HepG2 (cell line): ENCODE measurements at regions not wholly inside any gene's neighbourhood (a gene's known extent, or its start where the extent isn't known, plus 50 kb on each side); places are given as distances from the start of the nearest gene placed in this dataset.

Experiments used
- ATAC-seq: fragments of 200-7000 bp; cut with Tn5 transposase; 3 replicates; pipeline ENCODE4 v1.9.1; 2020; ENCODE audit warnings: mild to moderate bottlenecking, moderate library complexity
- BruUV-seq: library from RNA; stranded (reverse); fragments of 400-500 nt; replicated peaks from 2 replicates; lab custom pipeline; 2021; lab: Mats Ljungman, UMichigan
- CTCF ChIA-PET: fragments of 300-600 bp; formaldehyde crosslinking; extraction: SDS; loops from one replicate; lab custom pipeline; 2021; ENCODE audit warnings: low total read pairs, inconsistent platforms, low intra/inter-chr PET ratio; lab: Yijun Ruan, JAX
- POLR2A ChIA-PET: fragments of 350-600 bp; sonication (Branson Sonifier 250); formaldehyde crosslinking; loops from one replicate; lab custom pipeline; 2020; ENCODE audit warnings: antibody characterized with exemption, inconsistent platforms; lab: Yijun Ruan, JAX
- DNase-seq: peaks from one replicate; pipeline ENCODE4 v3.0.0-alpha.2; 2015; ENCODE audit warnings: low spot score
- FAIRE-seq: peaks from 3 replicates; lab custom pipeline; 2011; peaks lifted over from hg19 to GRCh38; lab: Jason Lieb, UNC
- H2AFZ ChIP-seq: one replicate; pipeline ENCODE4 v1.6.1; 2011; ENCODE audit warnings: low read length, inconsistent platforms
- H3K27ac ChIP-seq: fragments of 300-600 bp; 3 replicates; pipeline ENCODE4 v1.8.0; 2011; ENCODE audit warnings: mixed run types, mild to moderate bottlenecking, mixed read lengths, low read length, inconsistent platforms; ENCODE audit not compliant: insufficient read depth; ENCODE audit errors: extremely low read length
- H3K27me3 ChIP-seq, 2 experiments: fragments of 200-600 bp in 1 of 2; 2 replicates in 1 of 2; 3 replicates in 1 of 2; pipeline versions ENCODE4 v1.6.0 to v1.8.0; 2011; ENCODE audit warnings: low read length in 2 of 2, mild to moderate bottlenecking in 2 of 2, moderate library complexity in 2 of 2, inconsistent platforms in 1 of 2; ENCODE audit not compliant: insufficient read depth in 2 of 2, control insufficient read depth in 1 of 2
- H3K36me3 ChIP-seq, 2 experiments: fragments of 200-600 bp in 1 of 2; replicated peaks in 1 of 2; 2 replicates in 1 of 2; 3 replicates in 1 of 2; pipeline versions ENCODE4 v1.5.1 to v1.8.0; 2011; ENCODE audit warnings: low read length in 2 of 2, inconsistent platforms in 1 of 2; ENCODE audit not compliant: insufficient read depth in 2 of 2, control insufficient read depth in 1 of 2
- H3K4me1 ChIP-seq: 2 replicates; pipeline ENCODE4 v1.5.1; 2012; ENCODE audit warnings: low read length, inconsistent platforms; ENCODE audit not compliant: insufficient read depth
- H3K4me2 ChIP-seq: 2 replicates; pipeline ENCODE4 v1.6.0; 2011; ENCODE audit warnings: low read depth, low read length, inconsistent platforms
- H3K4me3 ChIP-seq, 3 experiments: fragments of 200-600 bp in 1 of 3; sonication (generic), shearing (Covaris generic) in 1 of 3; replicated peaks in 1 of 3; 2 replicates each; pipeline ENCODE4 v1.5.1; 2011 to 2016; ENCODE audit warnings: low read length in 3 of 3, inconsistent platforms in 2 of 3, low read depth in 2 of 3, mild to moderate bottlenecking in 2 of 3, control low read depth in 1 of 3, mixed read lengths in 1 of 3; ENCODE audit not compliant: insufficient read depth in 1 of 3
- H3K79me2 ChIP-seq: one replicate; pipeline ENCODE4 v1.6.1; 2011; ENCODE audit warnings: low read length, inconsistent platforms; ENCODE audit not compliant: insufficient read depth
- H3K9ac ChIP-seq: 2 replicates; pipeline ENCODE4 v1.6.0; 2011; ENCODE audit warnings: mild to moderate bottlenecking, low read depth, low read length, inconsistent platforms; ENCODE audit not compliant: insufficient read depth
- H3K9me3 ChIP-seq: 2 replicates; pipeline ENCODE4 v1.5.1; 2012; ENCODE audit warnings: mild to moderate bottlenecking, low read length
- H4K20me1 ChIP-seq: 2 replicates; pipeline ENCODE4 v1.6.0; 2011; ENCODE audit warnings: inconsistent platforms, mild to moderate bottlenecking, low read length, moderate library complexity; ENCODE audit not compliant: insufficient read depth
- DNMT3B ChIP-seq: conservative IDR thresholded peaks from 2 replicates; pipeline ENCODE4 v1.6.1; 2016; ENCODE audit warnings: missing biosample characterization, control low read depth
- ISX ChIP-seq: sonication (generic); formaldehyde crosslinking; conservative IDR thresholded peaks from 2 replicates; pipeline ENCODE4 v1.5.0; 2020; ENCODE audit warnings: missing genetic modification reagents
- KAT8 ChIP-seq: IDR thresholded peaks from 2 replicates; pipeline ENCODE4 v1.6.1; 2016; ENCODE audit warnings: missing genetic modification reagents, missing compliant biosample characterization
- TFAP4 ChIP-seq: sonication (generic); IDR thresholded peaks from 2 replicates; pipeline ENCODE4 v1.6.1; 2016; ENCODE audit warnings: low read depth, borderline replicate concordance
- ZNF367 ChIP-seq: sonication (generic); formaldehyde crosslinking; IDR thresholded peaks from 2 replicates; pipeline ENCODE4 v1.4.0; 2020; ENCODE audit warnings: missing genetic modification reagents, borderline replicate concordance
- ZNF441 ChIP-seq: sonication (generic); formaldehyde crosslinking; IDR thresholded peaks from 2 replicates; pipeline ENCODE4 v1.7.0; 2021; ENCODE audit warnings: missing genetic modification reagents, borderline replicate concordance
- ZNF563 ChIP-seq: sonication (generic); formaldehyde crosslinking; IDR thresholded peaks from 2 replicates; pipeline ENCODE4 v1.8.0; 2022; ENCODE audit warnings: mild to moderate bottlenecking, moderate library complexity, missing genetic modification reagents
- ZNF572 ChIP-seq: sonication (generic); formaldehyde crosslinking; IDR thresholded peaks from 2 replicates; pipeline ENCODE4 v1.5.1; 2020; ENCODE audit warnings: mild to moderate bottlenecking, missing genetic modification reagents
- WGBS: methylation state at CpG from one replicate; pipeline ENCODE4 v1.1.6; 2017; ENCODE audit warnings: low lambda C conversion rate; 5-methylcytosine and 5-hydroxymethylcytosine counted together
- in situ Hi-C: cut with HindIII; loops from 2 replicates; pipeline ENCODE4 v1.10.0; 2017; ENCODE audit warnings: low pct_unique_long_range_greater_than_20kb; ENCODE audit not compliant: extremely low pct_ligation_motif_present
- intact Hi-C: fragments of 100-400 bp; cut with micrococcal nuclease; formaldehyde crosslinking; loops from one replicate; pipeline ENCODE4 v1.10.0; 2022; ENCODE audit not compliant: unreplicated experiment
- TF ChIP-seq, protein P1 (sequence below): IDR thresholded peaks from 2 replicates; pipeline ENCODE4 v1.6.1; 2016; ENCODE audit warnings: low read depth, missing genetic modification reagents, missing compliant biosample characterization

DNA sequence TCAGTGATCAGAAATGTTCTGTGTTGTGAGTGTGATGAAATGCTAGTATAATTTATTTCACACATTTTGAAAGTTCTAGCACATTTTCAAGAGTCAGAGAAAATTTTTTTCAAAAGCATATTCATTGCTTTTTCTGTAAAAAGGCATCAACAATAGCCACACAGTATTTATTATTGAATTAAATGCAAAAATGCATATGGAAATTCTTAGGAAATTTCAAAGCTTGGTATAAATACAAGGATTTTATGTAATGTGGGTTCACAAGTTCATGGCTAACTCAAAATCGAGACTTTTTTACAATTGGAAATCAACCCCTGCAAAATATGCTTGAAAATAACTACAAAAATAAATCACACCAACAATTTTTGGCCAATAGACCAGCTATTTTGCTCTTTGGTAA lies 302.0 kb upstream of the ECI2 start:
- Histone ChIP-seq H2AFZ (no peak overlapping the region), H3K27me3 (no peaks in the 10 kb centered on the region), H3K9ac (no peak overlapping the region), H3K9me3 (no peaks in the 10 kb centered on the region), H3K4me2 (no peak overlapping the region), H3K27ac (no peak overlapping the region), H3K79me2 (no peaks in the 10 kb centered on the region), H3K4me1 (no peaks in the 10 kb centered on the region), H3K36me3 (no peaks in the 10 kb centered on the region), H4K20me1 (no peaks in the 10 kb centered on the region), H3K4me3 (no peak overlapping the region)
- FAIRE-seq (no peak), ATAC-seq (no peak), DNase-seq (no peak)
- CTCF ChIA-PET: no interaction called here
- TF ChIP-seq ZNF563 (CRISPR knock-in tag) (no peak), ZNF367 (CRISPR knock-in tag) (no peak), DNMT3B (CRISPR knock-in tag) (no peak), ZNF441 (CRISPR knock-in tag) (no peak), KAT8 (CRISPR knock-in tag) (no peak), ISX (CRISPR knock-in tag) (no peak), TFAP4 (no peak), ZNF572 (CRISPR knock-in tag) (no peak)
- TF ChIP-seq, protein P1, sequence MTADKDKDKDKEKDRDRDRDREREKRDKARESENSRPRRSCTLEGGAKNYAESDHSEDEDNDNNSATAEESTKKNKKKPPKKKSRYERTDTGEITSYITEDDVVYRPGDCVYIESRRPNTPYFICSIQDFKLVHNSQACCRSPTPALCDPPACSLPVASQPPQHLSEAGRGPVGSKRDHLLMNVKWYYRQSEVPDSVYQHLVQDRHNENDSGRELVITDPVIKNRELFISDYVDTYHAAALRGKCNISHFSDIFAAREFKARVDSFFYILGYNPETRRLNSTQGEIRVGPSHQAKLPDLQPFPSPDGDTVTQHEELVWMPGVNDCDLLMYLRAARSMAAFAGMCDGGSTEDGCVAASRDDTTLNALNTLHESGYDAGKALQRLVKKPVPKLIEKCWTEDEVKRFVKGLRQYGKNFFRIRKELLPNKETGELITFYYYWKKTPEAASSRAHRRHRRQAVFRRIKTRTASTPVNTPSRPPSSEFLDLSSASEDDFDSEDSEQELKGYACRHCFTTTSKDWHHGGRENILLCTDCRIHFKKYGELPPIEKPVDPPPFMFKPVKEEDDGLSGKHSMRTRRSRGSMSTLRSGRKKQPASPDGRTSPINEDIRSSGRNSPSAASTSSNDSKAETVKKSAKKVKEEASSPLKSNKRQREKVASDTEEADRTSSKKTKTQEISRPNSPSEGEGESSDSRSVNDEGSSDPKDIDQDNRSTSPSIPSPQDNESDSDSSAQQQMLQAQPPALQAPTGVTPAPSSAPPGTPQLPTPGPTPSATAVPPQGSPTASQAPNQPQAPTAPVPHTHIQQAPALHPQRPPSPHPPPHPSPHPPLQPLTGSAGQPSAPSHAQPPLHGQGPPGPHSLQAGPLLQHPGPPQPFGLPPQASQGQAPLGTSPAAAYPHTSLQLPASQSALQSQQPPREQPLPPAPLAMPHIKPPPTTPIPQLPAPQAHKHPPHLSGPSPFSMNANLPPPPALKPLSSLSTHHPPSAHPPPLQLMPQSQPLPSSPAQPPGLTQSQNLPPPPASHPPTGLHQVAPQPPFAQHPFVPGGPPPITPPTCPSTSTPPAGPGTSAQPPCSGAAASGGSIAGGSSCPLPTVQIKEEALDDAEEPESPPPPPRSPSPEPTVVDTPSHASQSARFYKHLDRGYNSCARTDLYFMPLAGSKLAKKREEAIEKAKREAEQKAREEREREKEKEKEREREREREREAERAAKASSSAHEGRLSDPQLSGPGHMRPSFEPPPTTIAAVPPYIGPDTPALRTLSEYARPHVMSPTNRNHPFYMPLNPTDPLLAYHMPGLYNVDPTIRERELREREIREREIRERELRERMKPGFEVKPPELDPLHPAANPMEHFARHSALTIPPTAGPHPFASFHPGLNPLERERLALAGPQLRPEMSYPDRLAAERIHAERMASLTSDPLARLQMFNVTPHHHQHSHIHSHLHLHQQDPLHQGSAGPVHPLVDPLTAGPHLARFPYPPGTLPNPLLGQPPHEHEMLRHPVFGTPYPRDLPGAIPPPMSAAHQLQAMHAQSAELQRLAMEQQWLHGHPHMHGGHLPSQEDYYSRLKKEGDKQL: no peak
- BruUV-seq: no TSS peak
- intact Hi-C loops: no loop called here
- POLR2A ChIA-PET: no interaction called here
- WGBS: 2% methylated on average over 1 of the region's 1 CpG
- in situ Hi-C loops: no loop called here
